ENCODE measurements at regions not wholly inside any gene's neighbourhood (a gene's known extent, or its start where the extent isn't known, plus 50 kb on each side); places are given as distances from the start of the nearest gene placed in this dataset.

- no peak for TF ChIP-seq CTCF (IDR thresholded peaks at IDR 0.05)
- no peak for TF ChIP-seq POLR2A (IDR thresholded peaks at IDR 0.05)
These were observed 113.7 kb upstream of the BLID start for GRCh38 chr11:122229481-122230384.
